ENCODE measurements at regions not wholly inside any gene's neighbourhood (a gene's known extent, or its start where the extent isn't known, plus 50 kb on each side); places are given as distances from the start of the nearest gene placed in this dataset.
"Not testable (repeated sequence)": the region's sequence is repeated elsewhere in the genome, so short reads cannot be mapped to it uniquely, and the experiment has no call there.

- in situ Hi-C loops (cut with HindIII; ENCODE audit: low pct_ligation_motif_present, low sequenced_read_pairs): no loop called here
- H3K36me3 ChIP-seq (replicated peaks): no peaks in the 10 kb centered on the region
- H3K27ac ChIP-seq: no peak overlapping the region
- H3K4me3 ChIP-seq (ENCODE audit: low read depth, low read length): no peak overlapping the region
- no peak for DNase-seq
- no peak for TF ChIP-seq CTCF (IDR thresholded peaks at IDR 0.05; ENCODE audit: low read depth, low read length, missing control alignments)
- no peaks in the 10 kb centered on the region for H3K27me3 ChIP-seq (replicated peaks)
These were observed 116.6 kb upstream of the IVNS1ABP start for GRCh38 chr1:185433667-185434066.

- Histone ChIP-seq H3K27ac (no peak overlapping the region), H3K27me3 (replicated peaks) (no peaks in the 10 kb centered on the region), H3K4me3 (ENCODE audit: low read depth, low read length) (no peak overlapping the region), H3K36me3 (replicated peaks) (no peaks in the 10 kb centered on the region)
- in situ Hi-C loops (cut with HindIII; ENCODE audit: low pct_ligation_motif_present, low sequenced_read_pairs): no loop called here
- no peak for DNase-seq
- no peak for TF ChIP-seq CTCF (IDR thresholded peaks at IDR 0.05; ENCODE audit: low read depth, low read length, missing control alignments)
These were observed 115.9 kb upstream of the IVNS1ABP start for GRCh38 chr1:185432948-185433347.

GRCh38 chr1:185431612-185432011 is 114.6 kb upstream of the IVNS1ABP start:
- TF ChIP-seq CTCF (IDR thresholded peaks at IDR 0.05; ENCODE audit: low read depth, low read length, missing control alignments): no peak
- Histone ChIP-seq H3K36me3 (replicated peaks) (no peaks in the 10 kb centered on the region), H3K27me3 (replicated peaks) (no peaks in the 10 kb centered on the region), H3K27ac (no peak overlapping the region), H3K4me3 (ENCODE audit: low read depth, low read length) (no peak overlapping the region)
- in situ Hi-C loops (cut with HindIII; ENCODE audit: low pct_ligation_motif_present, low sequenced_read_pairs): no loop called here
- no peak for DNase-seq

- DNase-seq; H3K27ac ChIP-seq; H3K27me3 ChIP-seq (replicated peaks); H3K36me3 ChIP-seq (replicated peaks); in situ Hi-C loops (cut with HindIII; ENCODE audit: low pct_ligation_motif_present, low sequenced_read_pairs); H3K4me3 ChIP-seq (ENCODE audit: low read depth, low read length): not testable (repeated sequence)
These were observed 112.6 kb upstream of the IVNS1ABP start for GRCh38 chr1:185429668-185430067.

GRCh38 chr1:185427776-185428175 is 110.7 kb upstream of the IVNS1ABP start:
- no peaks in the 10 kb centered on the region for H3K36me3 ChIP-seq (replicated peaks)
- no peak overlapping the region for H3K27ac ChIP-seq
- in situ Hi-C loops (cut with HindIII; ENCODE audit: low pct_ligation_motif_present, low sequenced_read_pairs): no loop called here
- H3K27me3 ChIP-seq (replicated peaks): no peaks in the 10 kb centered on the region
- TF ChIP-seq CTCF (IDR thresholded peaks at IDR 0.05; ENCODE audit: low read depth, low read length, missing control alignments): no peak
- no peak overlapping the region for H3K4me3 ChIP-seq (ENCODE audit: low read depth, low read length)
- DNase-seq: no peak

- H3K27me3 ChIP-seq (replicated peaks): no peaks in the 10 kb centered on the region
- in situ Hi-C loops (cut with HindIII; ENCODE audit: low pct_ligation_motif_present, low sequenced_read_pairs): no loop called here
- TF ChIP-seq CTCF (IDR thresholded peaks at IDR 0.05; ENCODE audit: low read depth, low read length, missing control alignments): no peak
- no peak overlapping the region for H3K4me3 ChIP-seq (ENCODE audit: low read depth, low read length)
- H3K27ac ChIP-seq: no peak overlapping the region
- H3K36me3 ChIP-seq (replicated peaks): no peaks in the 10 kb centered on the region
- no peak for DNase-seq
These were observed 110.2 kb upstream of the IVNS1ABP start for GRCh38 chr1:185427264-185427663.
